HG03108 (cell line): ENCODE measurements at regions not wholly inside any gene's neighbourhood (a gene's known extent, or its start where the extent isn't known, plus 50 kb on each side); places are given as distances from the start of the nearest gene placed in this dataset.
"Not testable (repeated sequence)": the region's sequence is repeated elsewhere in the genome, so short reads cannot be mapped to it uniquely, and the experiment has no call there.

Source experiments
- ATAC-seq: cut with Tn5 transposase; IDR thresholded peaks from one replicate; pipeline ENCODE4 v1.9.1; 2021; ENCODE audit warnings: moderate library complexity; ENCODE audit not compliant: unreplicated experiment

GRCh38 chr1:213622365-213623063 is 365.3 kb upstream of the PROX1 start:
- no peak for ATAC-seq

GRCh38 chr1:213623064-213623581 is 364.6 kb upstream of the PROX1 start:
- ATAC-seq, result no peak

GRCh38 chr1:213623862-213624261 is 363.9 kb upstream of the PROX1 start:
- no peak for ATAC-seq

GRCh38 chr1:213636778-213637177 is 351.0 kb upstream of the PROX1 start:
- ATAC-seq, result not testable (repeated sequence)

- ATAC-seq, result no peak
These were observed 346.5 kb upstream of the PROX1 start for GRCh38 chr1:213641312-213641711.

- ATAC-seq, result no peak
These were observed 344.4 kb upstream of the PROX1 start for GRCh38 chr1:213643360-213643759.

- ATAC-seq, result no peak
These were observed 339.7 kb upstream of the PROX1 start for GRCh38 chr1:213647864-213648650.

- ATAC-seq, result no peak
These were observed 338.4 kb upstream of the PROX1 start for GRCh38 chr1:213649373-213649772.

- no peak for ATAC-seq
These were observed 337.2 kb upstream of the PROX1 start for GRCh38 chr1:213650603-213651002.

- ATAC-seq, result no peak
These were observed 336.7 kb upstream of the PROX1 start for GRCh38 chr1:213651077-213651476.

- ATAC-seq, result no peak
These were observed 335.7 kb upstream of the PROX1 start for GRCh38 chr1:213652109-213652508.

GRCh38 chr1:213656039-213656438 is 331.7 kb upstream of the PROX1 start:
- no peak for ATAC-seq

GRCh38 chr1:213656503-213656902 is 331.3 kb upstream of the PROX1 start:
- no peak for ATAC-seq

- no peak for ATAC-seq
These were observed 330.8 kb upstream of the PROX1 start for GRCh38 chr1:213657013-213657412.

GRCh38 chr1:213657879-213658278 is 329.9 kb upstream of the PROX1 start:
- ATAC-seq, result no peak

GRCh38 chr1:213658457-213658856 is 329.3 kb upstream of the PROX1 start:
- ATAC-seq, result no peak

- ATAC-seq, result no peak
These were observed 327.9 kb upstream of the PROX1 start for GRCh38 chr1:213659580-213660547.

GRCh38 chr1:213661302-213661701 is 326.5 kb upstream of the PROX1 start:
- no peak for ATAC-seq

GRCh38 chr1:213666113-213666512 is 321.7 kb upstream of the PROX1 start:
- ATAC-seq, result no peak

- no peak for ATAC-seq
These were observed 320.9 kb upstream of the PROX1 start for GRCh38 chr1:213666922-213667321.

- ATAC-seq, result no peak
These were observed 318.3 kb upstream of the PROX1 start for GRCh38 chr1:213669512-213669911.
